ENCODE measurements at regions not wholly inside any gene's neighbourhood (a gene's known extent, or its start where the extent isn't known, plus 50 kb on each side); places are given as distances from the start of the nearest gene placed in this dataset.

- DNase-seq: no peak
These were observed 61.4 kb upstream of the KLF13 start for GRCh38 chr15:31265090-31265870.

GRCh38 chr15:31265871-31266711 lies 60.5 kb upstream of the KLF13 start:
- DNase-seq: peak; percentile 22

- DNase-seq: no peak
These were observed 59.9 kb upstream of the KLF13 start for GRCh38 chr15:31266712-31267111.

GRCh38 chr15:31267161-31268107 lies 59.2 kb upstream of the KLF13 start:
- no peak for DNase-seq

DNA sequence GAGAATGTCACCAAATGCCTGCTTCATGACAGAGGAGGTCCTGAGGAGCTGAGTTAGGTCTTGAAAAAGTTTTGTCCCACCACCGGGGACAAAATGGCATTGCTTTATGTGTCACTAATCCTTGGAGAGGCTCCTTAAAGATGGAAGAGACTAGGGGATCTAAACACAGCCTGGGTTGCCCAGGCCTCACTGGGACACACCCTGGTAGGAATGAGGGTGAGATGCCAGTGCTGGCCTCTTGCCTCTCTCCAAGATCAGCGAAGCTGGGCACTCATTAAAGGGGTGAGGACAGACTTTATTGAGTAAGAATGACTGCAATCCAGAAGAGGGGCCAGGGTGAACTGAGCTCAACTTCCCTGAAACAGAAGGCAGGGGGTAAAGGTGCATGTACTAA lies 58.5 kb upstream of the KLF13 start:
- DNase-seq: no peak

DNA sequence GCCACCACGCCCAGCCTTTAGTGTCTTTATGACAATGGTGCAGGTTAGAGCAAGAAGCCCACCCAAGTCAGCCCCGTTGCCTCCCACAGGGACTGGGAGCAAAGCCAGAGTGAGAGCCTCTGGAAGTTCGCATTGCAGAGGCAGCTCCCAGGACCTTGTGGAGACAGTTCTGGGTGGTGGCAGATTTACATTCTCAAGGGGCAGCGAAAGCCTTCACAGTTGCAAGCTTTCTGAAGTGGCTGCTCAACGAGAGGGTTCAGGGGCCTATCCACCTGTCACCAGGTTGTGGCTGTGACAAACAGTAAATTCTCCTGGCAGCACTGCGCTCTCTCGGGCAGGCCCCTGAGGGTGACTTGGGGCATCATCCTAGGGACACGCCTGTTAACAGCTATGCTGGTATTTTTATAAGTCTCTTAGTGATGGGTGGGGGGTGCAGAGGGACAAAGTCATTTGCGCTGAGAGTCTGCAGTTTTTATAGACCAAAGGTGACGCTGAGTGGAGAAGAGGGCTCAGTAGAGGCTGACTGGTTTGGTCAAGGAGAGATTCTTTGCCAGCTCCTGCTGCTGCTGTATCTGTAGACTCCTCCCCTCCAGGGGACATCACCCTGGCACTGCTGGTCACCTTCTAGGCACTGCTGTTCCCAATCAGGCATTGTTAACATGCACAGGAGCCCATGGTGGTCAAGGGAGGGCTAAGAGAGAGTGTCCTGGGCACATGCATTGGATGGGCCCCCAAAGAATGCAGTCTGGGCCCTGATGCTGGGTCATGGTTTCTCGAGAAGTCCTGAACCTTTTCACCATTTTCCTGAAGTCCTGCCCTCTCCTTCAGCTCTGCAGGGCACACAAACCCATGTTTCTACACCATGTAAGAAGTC lies 57.5 kb upstream of the KLF13 start:
- DNase-seq: no peak

GRCh38 chr15:31269816-31270575 lies 56.6 kb upstream of the KLF13 start:
- no peak for DNase-seq

- DNase-seq: no peak
These were observed 55.9 kb upstream of the KLF13 start for GRCh38 chr15:31270767-31271166.

- no peak for DNase-seq
These were observed 55.4 kb upstream of the KLF13 start for GRCh38 chr15:31271224-31271635.

- DNase-seq: no peak
These were observed 54.7 kb upstream of the KLF13 start for GRCh38 chr15:31271711-31272557.

- no peak for DNase-seq
These were observed 53.9 kb upstream of the KLF13 start for GRCh38 chr15:31272558-31273257.

- DNase-seq: no peak
These were observed 53.2 kb upstream of the KLF13 start for GRCh38 chr15:31273258-31273941.

DNA sequence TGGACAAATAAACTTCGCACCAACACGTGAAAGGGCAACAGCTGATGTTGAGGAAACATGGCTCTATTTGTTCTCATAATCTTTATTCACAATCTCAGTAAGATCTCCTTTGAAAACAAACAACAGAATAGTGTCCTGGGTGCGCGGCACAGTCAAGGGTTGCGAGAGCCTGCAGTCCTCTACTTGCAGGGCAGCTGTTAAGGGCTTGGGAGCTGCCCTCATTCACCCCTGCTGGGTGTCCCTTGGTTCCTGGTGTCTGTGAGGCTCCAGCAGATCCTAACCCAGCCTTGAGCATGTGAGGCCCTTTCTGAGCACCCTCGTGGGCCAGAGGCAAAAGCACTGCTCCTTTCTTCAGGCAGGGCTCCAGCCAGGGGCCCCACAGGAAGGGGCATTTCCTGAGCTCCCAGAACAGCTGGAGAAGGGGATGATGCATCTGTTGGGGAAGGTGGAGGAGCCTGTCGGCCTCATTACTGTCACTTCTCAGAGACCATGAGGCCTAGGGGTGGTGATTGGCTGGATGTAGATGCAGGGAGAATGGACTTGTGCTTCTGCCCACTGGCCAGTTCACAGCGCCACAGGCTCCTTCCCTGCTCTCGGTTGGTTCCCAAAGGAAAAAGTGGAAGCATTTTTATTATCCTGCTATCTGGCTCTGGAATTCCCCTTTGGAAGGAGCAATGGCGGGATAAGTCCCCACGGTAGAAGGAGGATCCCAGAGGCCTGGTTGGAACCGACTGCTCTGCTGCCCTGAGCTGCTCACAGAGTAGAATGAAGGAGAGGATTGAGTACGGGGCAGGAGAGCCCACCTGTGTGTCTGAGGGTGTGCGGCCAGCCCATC lies 51.9 kb upstream of the KLF13 start:
- no peak for DNase-seq

- no peak for DNase-seq
These were observed 51.0 kb upstream of the KLF13 start for GRCh38 chr15:31275331-31276262.

DNA sequence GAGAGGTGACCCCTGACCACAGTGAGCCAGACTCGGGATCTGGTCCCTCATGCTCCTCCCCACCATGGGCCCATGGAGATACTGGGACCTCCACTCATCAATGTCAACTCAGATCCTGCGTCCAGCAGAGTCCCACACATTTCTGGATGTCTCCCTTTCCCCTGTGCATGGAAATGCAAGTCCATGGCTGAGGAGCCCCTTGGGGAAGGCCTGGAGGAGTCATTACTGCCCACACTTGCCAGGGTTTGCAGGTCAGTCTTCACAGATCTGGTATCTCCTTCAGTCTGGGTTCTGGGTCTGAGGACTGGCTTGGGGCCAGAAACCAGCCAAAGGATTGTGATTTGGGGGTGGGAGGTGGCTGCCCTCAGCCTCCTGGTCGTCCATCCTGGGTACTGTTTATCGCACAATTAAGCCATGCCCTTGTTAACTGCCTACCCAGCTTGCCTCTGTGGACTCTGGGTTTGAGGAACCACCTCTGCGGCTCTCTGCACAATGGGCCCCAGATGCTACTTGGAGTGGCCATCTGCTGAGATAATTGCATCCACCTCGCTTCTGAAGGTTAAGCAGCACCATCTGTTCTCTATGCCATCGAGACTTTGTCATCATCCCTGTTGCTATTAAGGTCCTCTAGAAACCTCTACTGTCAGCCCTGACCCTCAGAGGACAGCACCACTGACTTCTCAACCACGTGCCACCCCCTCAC lies 49.9 kb upstream of the KLF13 start:
- no peak for DNase-seq

Measured in effector CD8-positive, alpha-beta T cell (primary cell).